Activated naive CD4-positive, alpha-beta T cell treated with anti-CD3 and anti-CD28 coated beads, Interleukin-2, amount 50 U/mL, for 72 hours (primary cell): ENCODE measurements at regions not wholly inside any gene's neighbourhood (a gene's known extent, or its start where the extent isn't known, plus 50 kb on each side); places are given as distances from the start of the nearest gene placed in this dataset.

ENCODE experiments used
- ATAC-seq, 2 donors: fragments of 150-1000 bp; cut with Tn5 transposase; 2 replicates each; pipeline ENCODE4 v1.10.0; 2021; ENCODE audit warnings: mild to moderate bottlenecking in 2 of 2, moderate library complexity in 2 of 2
- DNase-seq, 2 donors: peaks; one replicate each; pipeline ENCODE4 v3.0.0; 2021 to 2022; ENCODE audit warnings: low spot score in 2 of 2
- H3K27ac Mint-ChIP-seq, 2 donors: one replicate each; pipeline ENCODE4 v1.8.0; 2022; ENCODE audit warnings: mild to moderate bottlenecking in 2 of 2, mixed read lengths in 2 of 2
- H3K36me3 Mint-ChIP-seq, 2 donors: one replicate each; pipeline ENCODE4 v1.8.0; 2022; ENCODE audit warnings: mixed read lengths in 2 of 2
- H3K9me3 Mint-ChIP-seq, 2 donors: one replicate each; pipeline ENCODE4 v1.8.0; 2022; ENCODE audit warnings: mixed read lengths in 2 of 2

DNA sequence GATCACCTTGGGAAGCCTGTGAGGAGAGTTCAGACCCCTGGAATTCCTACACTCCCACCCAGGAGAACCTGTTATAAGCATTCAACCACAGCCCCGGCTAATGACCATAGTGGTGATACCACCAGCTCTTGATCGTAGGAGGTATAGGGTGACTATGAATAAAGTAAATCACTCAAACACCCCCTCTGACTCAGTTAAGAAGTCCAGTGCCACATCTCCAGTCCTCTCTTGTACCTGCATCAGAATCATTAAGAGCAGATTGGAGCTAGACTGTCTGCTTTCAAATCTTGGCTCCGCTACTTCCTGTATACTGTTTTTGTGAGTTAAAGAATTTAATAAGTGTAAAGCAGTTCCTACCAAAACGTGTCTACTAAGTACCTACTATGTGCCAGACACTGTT lies 565.1 kb upstream of the DIPK2B start:
- Mint-ChIP-seq H3K9me3 (no peaks in the 10 kb centered on the region), H3K27ac (no peak overlapping the region), H3K36me3 (peaks cover 29 to 35% of the 10 kb centered on the region in 2 donors)
- no peak for DNase-seq
- peak in 1 of 2 donors; percentile 15 for ATAC-seq

- ATAC-seq: no peak
Measured at GRCh38 chrX:45765281-45765680, 564.6 kb upstream of the DIPK2B start.

DNA sequence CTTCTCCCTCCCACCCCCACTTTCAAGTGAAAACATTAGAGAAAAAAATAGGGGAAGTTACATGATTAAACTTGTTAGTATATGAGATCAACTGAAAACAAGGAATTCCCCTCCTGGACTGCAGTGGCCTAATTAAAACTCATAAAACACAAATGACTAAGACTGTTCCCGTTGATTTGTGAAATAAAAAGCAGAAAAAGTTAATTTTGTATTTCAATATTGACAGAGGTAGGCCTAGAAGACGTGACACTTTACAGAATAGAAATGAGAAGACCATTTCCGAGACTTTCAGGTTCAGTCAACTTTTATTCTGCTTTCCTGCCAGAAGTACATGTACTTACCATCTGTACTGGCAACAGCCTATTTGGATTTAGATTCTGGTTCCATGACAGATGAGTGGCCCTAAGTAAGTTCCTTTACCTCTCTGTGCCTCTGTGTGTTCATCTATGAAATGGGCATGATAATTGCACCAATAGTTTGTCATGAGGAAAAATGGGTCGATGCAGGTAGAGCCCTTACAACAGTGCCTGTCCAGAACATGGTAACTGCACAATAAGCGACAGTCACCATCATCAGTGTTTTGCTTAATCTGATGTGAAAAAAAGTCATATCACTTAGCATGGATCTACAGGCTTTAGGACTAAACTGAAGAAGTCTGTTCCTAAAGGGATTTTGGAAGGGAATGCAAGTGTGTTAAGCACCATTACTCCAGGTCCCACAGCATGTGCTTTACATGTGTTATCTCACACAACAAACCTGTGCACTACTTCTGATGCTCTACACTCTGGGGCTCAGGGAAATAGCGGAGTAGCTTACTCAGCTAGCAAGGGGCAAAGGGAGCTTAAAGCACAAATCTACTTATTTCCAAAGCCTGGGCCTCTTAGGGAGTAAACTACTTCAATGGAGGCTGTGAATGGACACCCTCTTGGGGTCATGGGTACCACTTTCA lies 562.3 kb upstream of the DIPK2B start:
- DNase-seq (no peak), ATAC-seq (peak; percentile 37 to 61)
- Mint-ChIP-seq H3K27ac (peak overlapping the region; percentile 25 to 79), H3K36me3 (peaks cover 27 to 36% of the 10 kb centered on the region in 2 donors), H3K9me3 (no peaks in the 10 kb centered on the region)

More at GRCh38 chrX:45765281-45765680, 564.6 kb upstream of the DIPK2B start:
- Mint-ChIP-seq H3K9me3 (no peaks in the 10 kb centered on the region), H3K27ac (no peak overlapping the region), H3K36me3 (peaks cover 34 to 39% of the 10 kb centered on the region in 2 donors)
- no peak for DNase-seq

DNA sequence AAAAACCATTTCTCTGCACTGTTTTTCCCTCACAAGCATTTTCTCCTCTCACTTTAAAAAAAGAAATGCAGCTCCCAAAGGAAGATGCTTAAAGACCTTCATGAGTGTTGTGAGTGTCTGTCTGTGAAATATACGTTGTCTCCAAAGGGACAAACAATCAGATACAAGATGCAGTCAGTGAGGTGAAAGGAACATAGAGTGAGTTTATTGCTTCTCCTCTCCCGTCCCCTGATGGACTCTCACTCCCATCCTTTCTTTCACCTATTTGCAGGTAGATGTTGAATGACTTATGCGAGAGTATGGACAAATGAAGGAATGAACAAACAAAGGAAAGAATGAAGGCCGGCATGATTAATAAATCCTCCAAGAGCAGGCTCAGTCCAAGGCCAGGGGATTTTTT lies 561.2 kb upstream of the DIPK2B start:
- Mint-ChIP-seq H3K27ac (peak overlapping the region in 1 of 2 donors; percentile 24), H3K9me3 (no peaks in the 10 kb centered on the region), H3K36me3 (peaks cover 17 to 33% of the 10 kb centered on the region in 2 donors)
- DNase-seq (no peak), ATAC-seq (no peak)

- ATAC-seq: no peak
- Mint-ChIP-seq H3K36me3 (peaks cover 19 to 33% of the 10 kb centered on the region in 2 donors), H3K27ac (peak overlapping the region; percentile 47 to 57), H3K9me3 (no peaks in the 10 kb centered on the region)
- DNase-seq: no peak
Measured at GRCh38 chrX:45760187-45760742, 559.6 kb upstream of the DIPK2B start.

DNA sequence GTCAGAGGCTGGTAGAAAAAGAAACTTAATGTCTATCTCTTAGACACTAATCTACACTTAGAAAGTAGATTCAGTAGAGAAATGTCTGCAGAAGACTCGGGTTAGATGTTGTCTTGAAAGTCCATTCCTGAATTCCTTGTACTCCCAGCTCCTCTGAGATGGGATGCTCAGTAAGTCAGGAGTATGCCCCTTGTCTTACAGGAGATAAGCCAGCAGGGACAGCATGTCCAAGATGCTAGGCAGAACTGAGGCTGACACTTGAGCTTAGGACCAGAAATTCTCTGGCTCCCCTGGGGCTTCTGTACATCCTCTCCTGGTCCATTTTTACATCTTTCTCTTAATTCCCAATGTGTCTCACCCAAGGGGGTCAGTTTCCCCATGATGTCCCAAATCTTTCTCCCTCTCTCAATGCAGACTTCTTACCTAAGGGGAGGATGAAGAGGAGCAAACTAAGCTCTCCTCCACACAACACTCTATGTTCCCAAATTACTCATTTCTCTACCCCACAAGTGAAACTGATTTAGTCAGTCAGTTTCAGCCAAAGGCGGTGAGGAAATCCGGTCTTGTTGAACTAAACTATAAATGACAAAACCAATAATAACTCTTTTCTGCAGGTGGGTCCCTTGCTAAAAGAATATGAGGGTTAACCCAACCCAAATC lies 558.2 kb upstream of the DIPK2B start:
- Mint-ChIP-seq H3K27ac (peak overlapping the region; percentile 87 to 96), H3K36me3 (peaks cover 19 to 28% of the 10 kb centered on the region in 2 donors), H3K9me3 (no peaks in the 10 kb centered on the region)
- peak; percentile 65 to 76 for ATAC-seq
- DNase-seq: no peak

DNA sequence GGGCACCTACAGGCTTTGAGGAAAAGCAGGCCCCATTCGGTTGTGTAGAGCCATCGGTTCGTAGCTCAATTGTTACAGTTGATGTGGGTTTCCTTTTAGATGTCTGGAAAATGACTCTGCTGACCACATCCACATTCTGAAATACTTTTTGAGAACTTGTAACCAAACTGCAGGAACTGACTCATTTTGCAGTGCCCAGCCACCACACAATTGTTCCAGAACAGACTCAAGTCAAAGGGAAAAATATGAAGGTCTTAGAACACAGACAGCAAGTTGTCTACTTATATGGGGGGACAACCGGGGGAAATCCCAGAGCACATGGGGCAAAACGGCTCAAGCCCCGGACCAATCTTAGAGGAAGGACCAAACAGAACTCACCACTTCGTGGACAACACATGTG lies 557.6 kb upstream of the DIPK2B start:
- Mint-ChIP-seq H3K27ac (peak overlapping the region; percentile 87 to 96), H3K9me3 (no peaks in the 10 kb centered on the region), H3K36me3 (peaks cover 19 to 28% of the 10 kb centered on the region in 2 donors)
- DNase-seq: peak in 1 of 2 donors; percentile 57
- peak; percentile 65 to 78 for ATAC-seq

DNA sequence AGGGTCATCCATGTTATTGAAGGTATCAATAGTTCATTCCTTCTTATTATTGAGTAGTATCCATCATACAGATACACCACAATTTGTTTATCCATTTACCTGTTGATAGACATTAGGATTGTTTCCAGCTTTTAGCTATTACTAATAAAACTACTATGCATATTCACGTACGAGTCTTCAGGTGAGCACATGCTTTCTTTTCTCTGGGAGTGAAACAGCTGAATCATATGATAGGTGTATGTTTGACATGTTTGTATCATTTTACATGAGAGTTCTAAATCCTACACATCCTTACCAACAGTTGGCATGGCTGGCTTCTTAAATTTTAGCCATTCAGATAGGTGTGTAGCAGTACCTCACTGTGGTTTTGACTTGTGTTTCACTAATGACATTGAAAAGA lies 556.6 kb upstream of the DIPK2B start:
- no peaks in the 10 kb centered on the region for H3K9me3 Mint-ChIP-seq
- H3K27ac Mint-ChIP-seq: peak overlapping the region in 1 of 2 donors; percentile 82
- H3K36me3 Mint-ChIP-seq: peaks cover 19 to 28% of the 10 kb centered on the region in 2 donors
- DNase-seq (no peak), ATAC-seq (no peak)

DNA sequence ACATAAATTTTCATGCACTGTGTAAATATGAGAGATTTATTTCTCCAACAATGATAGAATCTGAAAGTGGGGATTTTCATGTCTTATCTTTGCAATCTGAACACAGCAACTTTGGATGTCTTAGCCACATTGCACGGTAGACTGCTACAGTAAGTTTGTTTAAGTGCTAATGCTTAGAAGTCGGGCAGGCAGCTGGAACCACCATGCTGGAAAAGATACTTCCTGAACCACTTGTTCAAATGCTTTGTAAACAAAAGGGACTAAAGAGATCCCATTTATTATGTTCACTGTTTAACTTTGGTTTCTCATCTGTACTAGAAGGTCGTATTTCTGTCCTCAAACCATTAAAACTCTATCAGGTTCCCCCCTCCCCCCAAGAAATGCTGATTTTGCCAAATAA lies 555.9 kb upstream of the DIPK2B start:
- no peak for ATAC-seq
- Mint-ChIP-seq H3K27ac (peak overlapping the region in 1 of 2 donors; percentile 82), H3K9me3 (no peaks in the 10 kb centered on the region), H3K36me3 (peaks cover 13 to 22% of the 10 kb centered on the region in 2 donors)
- no peak for DNase-seq

DNA sequence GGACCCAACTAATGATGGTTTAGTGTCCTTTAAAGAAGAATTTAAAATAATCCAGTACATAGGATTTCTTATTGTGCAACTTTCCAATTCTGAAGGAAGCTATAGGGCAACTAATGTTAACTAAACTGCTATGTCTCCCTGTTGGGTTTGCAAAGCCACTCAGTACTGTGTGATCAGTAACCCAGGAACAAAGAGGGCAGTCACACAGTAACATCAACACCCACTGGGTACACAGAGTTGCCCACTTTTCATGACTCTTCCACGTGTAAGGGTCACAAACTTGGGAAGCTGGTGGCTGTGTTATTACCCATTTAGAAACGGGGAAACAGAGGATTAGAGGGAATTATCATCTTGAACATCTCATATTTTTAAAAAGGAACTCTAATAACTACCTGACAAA lies 555.0 kb upstream of the DIPK2B start:
- no peaks in the 10 kb centered on the region for H3K9me3 Mint-ChIP-seq
- DNase-seq (no peak), ATAC-seq (no peak)
- peak overlapping the region in 1 of 2 donors; percentile 47 for H3K27ac Mint-ChIP-seq
- peaks cover 10 to 19% of the 10 kb centered on the region in 2 donors for H3K36me3 Mint-ChIP-seq

- ATAC-seq (no peak), DNase-seq (no peak)
- no peaks in the 10 kb centered on the region for H3K9me3 Mint-ChIP-seq
- H3K27ac Mint-ChIP-seq: no peak overlapping the region
- H3K36me3 Mint-ChIP-seq: peaks cover 6 to 13% of the 10 kb centered on the region in 2 donors
Measured at GRCh38 chrX:45751156-45751555, 550.5 kb upstream of the DIPK2B start.

GRCh38 chrX:45750639-45751038 lies 550.0 kb upstream of the DIPK2B start:
- ATAC-seq: no peak
- H3K27ac Mint-ChIP-seq: no peak overlapping the region
- no peak for DNase-seq
- H3K9me3 Mint-ChIP-seq: no peaks in the 10 kb centered on the region
- H3K36me3 Mint-ChIP-seq: peaks cover 6 to 14% of the 10 kb centered on the region in 2 donors

DNA sequence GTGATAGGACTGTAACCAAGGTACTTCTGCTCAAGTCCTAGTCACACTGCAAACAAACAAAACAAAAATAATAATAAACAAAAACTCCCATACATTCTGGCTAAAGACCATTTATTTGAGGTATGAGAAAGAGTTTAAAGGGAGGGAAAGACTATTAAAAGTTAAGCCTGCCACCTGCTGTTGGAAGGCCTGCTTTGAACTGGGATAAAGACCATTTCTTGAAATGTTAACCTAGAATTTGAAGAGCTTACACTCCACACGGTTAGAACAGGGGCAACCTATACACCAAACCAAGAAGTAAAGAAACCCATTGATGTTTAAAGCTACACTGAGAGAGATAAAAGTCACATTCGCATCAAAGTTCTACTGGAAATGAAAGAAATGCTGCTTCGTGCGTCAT lies 548.7 kb upstream of the DIPK2B start:
- H3K36me3 Mint-ChIP-seq: peaks cover 5 to 17% of the 10 kb centered on the region in 2 donors
- no peaks in the 10 kb centered on the region for H3K9me3 Mint-ChIP-seq
- H3K27ac Mint-ChIP-seq: no peak overlapping the region
- no peak for DNase-seq
- ATAC-seq: no peak

DNA sequence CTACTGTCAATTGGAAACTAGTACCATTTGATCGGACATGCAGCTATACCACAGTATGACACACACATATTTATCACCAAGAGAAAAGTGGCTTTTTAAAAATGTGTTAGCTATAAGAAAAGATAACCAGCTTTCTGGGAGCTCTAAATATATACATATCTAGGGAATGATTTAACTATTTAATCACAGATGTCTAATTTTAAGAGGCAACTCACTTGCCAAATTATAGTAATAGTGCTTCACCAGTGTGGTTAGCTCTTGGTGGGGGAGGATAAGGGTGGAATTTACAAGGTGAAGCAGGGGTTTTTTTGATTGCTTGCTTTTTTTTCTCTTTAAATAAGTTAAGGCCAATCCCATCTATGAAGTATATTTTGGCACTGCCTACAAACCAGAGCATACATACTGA lies 547.7 kb upstream of the DIPK2B start:
- H3K27ac Mint-ChIP-seq: no peak overlapping the region
- DNase-seq: no peak
- no peak for ATAC-seq
- H3K9me3 Mint-ChIP-seq: no peaks in the 10 kb centered on the region
- H3K36me3 Mint-ChIP-seq: peaks cover 5 to 17% of the 10 kb centered on the region in 2 donors

GRCh38 chrX:45747905-45748304 lies 547.2 kb upstream of the DIPK2B start:
- Mint-ChIP-seq H3K36me3 (peaks cover 5 to 17% of the 10 kb centered on the region in 2 donors), H3K9me3 (no peaks in the 10 kb centered on the region), H3K27ac (no peak overlapping the region)
- no peak for ATAC-seq
- DNase-seq: no peak

DNA sequence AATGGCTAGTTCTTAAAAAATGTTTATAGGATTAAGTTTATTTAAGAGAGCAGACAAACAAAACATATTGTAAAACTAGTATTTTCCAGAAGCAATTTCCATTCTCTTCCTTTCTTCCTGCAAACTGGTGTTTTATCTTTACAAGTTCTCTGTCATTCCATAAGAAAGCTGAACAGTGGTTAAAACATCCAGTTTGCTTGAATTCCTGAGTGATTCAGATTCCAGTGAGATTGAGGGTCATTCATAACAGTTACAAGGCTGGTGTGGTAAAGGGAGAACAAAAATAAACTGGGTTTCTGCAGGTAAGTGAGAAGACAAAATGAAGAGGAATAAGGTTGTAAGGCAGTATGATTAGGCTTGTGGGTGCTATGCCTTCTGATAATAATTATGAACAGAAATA lies 544.8 kb upstream of the DIPK2B start:
- ATAC-seq: no peak
- H3K27ac Mint-ChIP-seq: no peak overlapping the region
- peaks cover 5 to 17% of the 10 kb centered on the region in 2 donors for H3K36me3 Mint-ChIP-seq
- DNase-seq: no peak
- no peaks in the 10 kb centered on the region for H3K9me3 Mint-ChIP-seq
